WI38 (cell line): ENCODE measurements at regions not wholly inside any gene's neighbourhood (a gene's known extent, or its start where the extent isn't known, plus 50 kb on each side); places are given as distances from the start of the nearest gene placed in this dataset.

Source experiments
- H3K4me3 ChIP-seq: 2 replicates; pipeline ENCODE4 v1.5.1; 2011; ENCODE audit warnings: low read depth, mild to moderate bottlenecking, control low read depth, low read length
- CTCF ChIP-seq: IDR thresholded peaks from 2 replicates; pipeline ENCODE4 v1.5.1; 2012; ENCODE audit warnings: low read depth, mild to moderate bottlenecking, control low read depth, low read length

- no peak for TF ChIP-seq CTCF
- H3K4me3 ChIP-seq = no peak overlapping the region
These were observed 191.5 kb upstream of the PARD3B start for GRCh38 chr2:204353823-204354222.

- H3K4me3 ChIP-seq = no peak overlapping the region
- no peak for TF ChIP-seq CTCF
These were observed 190.8 kb upstream of the PARD3B start for GRCh38 chr2:204354442-204354856.

- TF ChIP-seq CTCF = no peak
- no peak overlapping the region for H3K4me3 ChIP-seq
These were observed 189.6 kb upstream of the PARD3B start for GRCh38 chr2:204355688-204356087.

GRCh38 chr2:204356151-204356641, 189.1 kb upstream of the PARD3B start:
- H3K4me3 ChIP-seq = no peak overlapping the region
- TF ChIP-seq CTCF = no peak

- TF ChIP-seq CTCF = no peak
- H3K4me3 ChIP-seq = no peak overlapping the region
These were observed 188.0 kb upstream of the PARD3B start for GRCh38 chr2:204357286-204357685.

GRCh38 chr2:204359076-204359475, 186.2 kb upstream of the PARD3B start:
- H3K4me3 ChIP-seq = no peak overlapping the region
- no peak for TF ChIP-seq CTCF

GRCh38 chr2:204360218-204361007, 184.9 kb upstream of the PARD3B start:
- TF ChIP-seq CTCF = no peak
- H3K4me3 ChIP-seq = no peak overlapping the region
